H1 (cell line): ENCODE measurements at regions not wholly inside any gene's neighbourhood (a gene's known extent, or its start where the extent isn't known, plus 50 kb on each side); places are given as distances from the start of the nearest gene placed in this dataset.

Experiments used
- CTCF ChIA-PET: fragments of 300-600 bp; sonication (Branson Sonifier 250); formaldehyde crosslinking; loops from one replicate; lab custom pipeline; 2021; ENCODE audit not compliant: partially characterized antibody; lab: Charles Lee
- POLR2A ChIA-PET: fragments of 300-600 bp; sonication (Branson Sonifier 250); formaldehyde crosslinking; loops from one replicate; lab custom pipeline; 2021; ENCODE audit warnings: inconsistent platforms; ENCODE audit not compliant: partially characterized antibody; lab: Charles Lee
- DNase-seq, 2 experiments: peaks; one replicate each; pipeline versions ENCODE4 v3.0.0 to v3.0.0-alpha.2; 2010 to 2022; ENCODE audit warnings: low spot score in 2 of 2, low read depth in 1 of 2, mixed read lengths in 1 of 2
- FAIRE-seq: peaks from 2 replicates; lab custom pipeline; 2011; peaks lifted over from hg19 to GRCh38; lab: Jason Lieb, UNC
- H2AFZ ChIP-seq: 2 replicates; pipeline ENCODE4 v1.8.1; 2012; ENCODE audit warnings: low read length, inconsistent platforms
- H2AK5ac ChIP-seq: 2 replicates; pipeline ENCODE4 v1.6.1; 2013; ENCODE audit warnings: low read depth, low read length
- H2BK120ac ChIP-seq: replicated peaks from 2 replicates; pipeline ENCODE3; 2013; ENCODE audit warnings: low read depth, low read length, inconsistent platforms
- H2BK12ac ChIP-seq: 2 replicates; pipeline ENCODE4 v1.6.1; 2013; ENCODE audit warnings: low read depth, low read length
- H2BK15ac ChIP-seq: 2 replicates; pipeline ENCODE4 v1.6.1; 2013; ENCODE audit warnings: low read length
- H2BK20ac ChIP-seq: 2 replicates; pipeline ENCODE4 v1.6.1; 2013; ENCODE audit warnings: low read length
- H2BK5ac ChIP-seq: 2 replicates; pipeline ENCODE4 v1.6.1; 2013; ENCODE audit warnings: low read depth, low read length
- H3K14ac ChIP-seq: 2 replicates; pipeline ENCODE4 v1.6.1; 2013; ENCODE audit warnings: inconsistent platforms; ENCODE audit not compliant: insufficient read length
- H3K18ac ChIP-seq: 2 replicates; pipeline ENCODE4 v1.6.1; 2013; ENCODE audit warnings: low read length; ENCODE audit errors: extremely low read depth
- H3K23ac ChIP-seq: 2 replicates; pipeline ENCODE4 v1.6.1; 2013; ENCODE audit warnings: inconsistent platforms; ENCODE audit not compliant: insufficient read length
- H3K23me2 ChIP-seq: 2 replicates; pipeline ENCODE4 v1.6.1; 2013; ENCODE audit warnings: low read depth, low read length
- H3K27ac ChIP-seq: 2 replicates; pipeline ENCODE4 v1.6.1; 2011; ENCODE audit warnings: low read depth, low read length, inconsistent platforms
- H3K27me3 ChIP-seq, 4 experiments: replicated peaks in 1 of 4; 1 replicate in 1 of 4; 2 replicates in 3 of 4; pipeline versions ENCODE4 v1.6.1 to v1.8.1; 2011 to 2013; ENCODE audit warnings: low read length in 3 of 4, mild to moderate bottlenecking in 3 of 4, inconsistent platforms in 2 of 4, mixed read lengths in 2 of 4, moderate library complexity in 1 of 4; ENCODE audit not compliant: control insufficient read depth in 3 of 4, insufficient read depth in 3 of 4; ENCODE audit errors: extremely low read depth in 1 of 4
- H3K36me3 ChIP-seq, 4 experiments: 2 replicates each; pipeline versions ENCODE4 v1.6.1 to v1.8.1; 2011 to 2013; ENCODE audit warnings: mild to moderate bottlenecking in 4 of 4, low read length in 3 of 4, moderate library complexity in 2 of 4, control low read depth in 1 of 4, inconsistent platforms in 1 of 4; ENCODE audit not compliant: insufficient read depth in 4 of 4, control insufficient read depth in 2 of 4
- H3K4ac ChIP-seq: replicated peaks from 2 replicates; pipeline ENCODE3; 2013; ENCODE audit warnings: low read length, low read depth, mixed read lengths, inconsistent platforms; ENCODE audit not compliant: insufficient read length
- H3K4me1 ChIP-seq, 4 experiments: replicated peaks in 1 of 4; 1 replicate in 1 of 4; 2 replicates in 3 of 4; pipeline versions ENCODE4 v1.6.1 to v1.8.1; 2011 to 2013; ENCODE audit warnings: low read length in 3 of 4, inconsistent platforms in 2 of 4, mixed read lengths in 1 of 4; ENCODE audit not compliant: insufficient read depth in 4 of 4, control insufficient read depth in 3 of 4
- H3K4me2 ChIP-seq, 2 experiments: 2 replicates each; pipeline versions ENCODE4 v1.6.1 to v1.8.1; 2011 to 2013; ENCODE audit warnings: low read depth in 2 of 2, low read length in 2 of 2, control low read depth in 1 of 2, inconsistent platforms in 1 of 2, mild to moderate bottlenecking in 1 of 2; ENCODE audit not compliant: insufficient read depth in 1 of 2
- H3K4me3 ChIP-seq, 4 experiments: fragments of 200-600, 300-600 bp in 1 of 4; sonication (generic), shearing (Covaris generic), sonication (Bioruptor Twin) in 1 of 4; 2 replicates each; pipeline versions ENCODE4 v1.5.1 to v1.8.1; 2011 to 2016; ENCODE audit warnings: low read length in 4 of 4, low read depth in 3 of 4, control low read depth in 2 of 4, inconsistent platforms in 2 of 4, mild to moderate bottlenecking in 2 of 4, mixed read lengths in 1 of 4, moderate library complexity in 1 of 4; ENCODE audit not compliant: insufficient read depth in 2 of 4; ENCODE audit errors: extremely low read depth in 1 of 4
- H3K56ac ChIP-seq: replicated peaks from 2 replicates; pipeline ENCODE3; 2013; ENCODE audit warnings: low read depth, mild to moderate bottlenecking, mixed read lengths, low read length, inconsistent platforms; ENCODE audit not compliant: insufficient read length
- H3K79me1 ChIP-seq: 2 replicates; pipeline ENCODE4 v1.6.1; 2013; ENCODE audit warnings: low read depth, low read length, control low read depth
- H3K79me2 ChIP-seq, 2 experiments: 2 replicates each; pipeline versions ENCODE4 v1.6.1 to v1.8.1; 2012 to 2013; ENCODE audit warnings: low read length in 2 of 2, mild to moderate bottlenecking in 2 of 2, inconsistent platforms in 1 of 2; ENCODE audit not compliant: insufficient read depth in 2 of 2, control insufficient read depth in 1 of 2
- H3K9ac ChIP-seq, 4 experiments: replicated peaks in 1 of 4; 1 replicate in 1 of 4; 2 replicates in 3 of 4; pipeline versions ENCODE4 v1.6.1 to v1.8.1; 2011 to 2013; ENCODE audit warnings: low read depth in 3 of 4, low read length in 3 of 4, control low read depth in 2 of 4, mild to moderate bottlenecking in 2 of 4, moderate library complexity in 2 of 4, inconsistent platforms in 1 of 4; ENCODE audit errors: extremely low read depth in 1 of 4
- H3K9me3 ChIP-seq, 2 experiments: 2 replicates each; pipeline versions ENCODE4 v1.6.1 to v1.8.1; 2012 to 2013; ENCODE audit warnings: mild to moderate bottlenecking in 2 of 2, moderate library complexity in 2 of 2, control low read depth in 1 of 2, inconsistent platforms in 1 of 2, low read depth in 1 of 2, low read length in 1 of 2, mixed read lengths in 1 of 2; ENCODE audit not compliant: insufficient read depth in 2 of 2
- H4K20me1 ChIP-seq, 2 experiments: replicated peaks in 1 of 2; 2 replicates each; pipeline versions ENCODE3 to v1.8.1; 2011 to 2013; ENCODE audit warnings: inconsistent platforms in 2 of 2, low read length in 2 of 2, mild to moderate bottlenecking in 1 of 2; ENCODE audit not compliant: insufficient read depth in 2 of 2, control insufficient read depth in 1 of 2
- H4K5ac ChIP-seq: 2 replicates; pipeline ENCODE4 v1.6.1; 2013; ENCODE audit warnings: low read length, low read depth, mixed read lengths, inconsistent platforms; ENCODE audit not compliant: insufficient read length
- H4K8ac ChIP-seq: 2 replicates; pipeline ENCODE4 v1.8.0; 2013; ENCODE audit warnings: mild to moderate bottlenecking, moderate library complexity, low read length, inconsistent platforms; ENCODE audit not compliant: insufficient read depth; ENCODE audit errors: extremely low read depth
- H4K91ac ChIP-seq: replicated peaks from 2 replicates; pipeline ENCODE3; 2013; ENCODE audit warnings: low read length, mixed read lengths, inconsistent platforms; ENCODE audit not compliant: insufficient read length
- CHD1 ChIP-seq: IDR thresholded peaks from 2 replicates; pipeline ENCODE4 v1.6.1; 2012; ENCODE audit warnings: low read depth, low read length, improper control_type of control experiment
- CREB1 ChIP-seq: IDR thresholded peaks from 2 replicates; pipeline ENCODE4 v1.6.1; 2012; ENCODE audit warnings: inconsistent platforms
- CTCF ChIP-seq, 3 experiments: IDR thresholded peaks; 1 replicate in 2 of 3; 2 replicates in 1 of 3; pipeline versions ENCODE4 v1.5.1 to v1.6.1; 2011; ENCODE audit warnings: low read length in 3 of 3, mild to moderate bottlenecking in 3 of 3, inconsistent platforms in 2 of 3, low read depth in 1 of 3, moderate library complexity in 1 of 3; ENCODE audit not compliant: insufficient read depth in 1 of 3; ENCODE audit errors: control extremely low read depth in 1 of 3
- GABPA ChIP-seq: IDR thresholded peaks from 2 replicates; pipeline ENCODE4 v1.6.1; 2011; ENCODE audit warnings: mild to moderate bottlenecking, low read length, moderate library complexity, borderline replicate concordance; ENCODE audit not compliant: insufficient read depth
- HDAC2 ChIP-seq, 2 experiments: fragments of 300-600 bp in 1 of 2; sonication (generic) in 1 of 2; IDR thresholded peaks; 2 replicates each; pipeline ENCODE4 v1.6.1; 2011 to 2012; ENCODE audit warnings: low read depth in 2 of 2, low read length in 2 of 2, mild to moderate bottlenecking in 2 of 2, moderate library complexity in 2 of 2, borderline replicate concordance in 1 of 2, inconsistent platforms in 1 of 2
- HDAC6 ChIP-seq: IDR thresholded peaks from one replicate; pipeline ENCODE4 v1.7.1; 2012; ENCODE audit warnings: low read depth, mild to moderate bottlenecking, inconsistent platforms, low read length, moderate library complexity
- PHF8 ChIP-seq: fragments of 200-600 bp; sonication (generic); conservative IDR thresholded peaks from 2 replicates; pipeline ENCODE4 v1.7.1; 2012; ENCODE audit warnings: low read depth, mild to moderate bottlenecking, inconsistent platforms, low read length, moderate library complexity
- POLR2A ChIP-seq, 2 experiments: IDR thresholded peaks; 1 replicate in 1 of 2; 2 replicates in 1 of 2; pipeline ENCODE4 v1.6.1; 2011; ENCODE audit warnings: low read depth in 2 of 2, low read length in 2 of 2, mild to moderate bottlenecking in 2 of 2; ENCODE audit errors: control extremely low read depth in 1 of 2
- RNF2 ChIP-seq: fragments of 200-900, 300-1000 bp; sonication (generic); IDR thresholded peaks from 2 replicates; pipeline ENCODE4 v1.7.1; 2016; ENCODE audit warnings: borderline replicate concordance, low read depth, mild to moderate bottlenecking, antibody characterized with exemption, low read length; ENCODE audit not compliant: poor library complexity, severe bottlenecking; ENCODE audit errors: missing control alignments
- SIX5 ChIP-seq: IDR thresholded peaks from 2 replicates; pipeline ENCODE4 v1.6.1; 2011; ENCODE audit warnings: mild to moderate bottlenecking, low read depth, low read length
- YY1 ChIP-seq: IDR thresholded peaks from 2 replicates; pipeline ENCODE4 v1.6.1; 2011; ENCODE audit warnings: low read depth, mild to moderate bottlenecking, low read length
- WGBS, 2 experiments: shearing (Covaris generic) in 1 of 2; methylation state at CpG; one replicate each; pipeline versions ENCODE4 v1.1.6 to v1.1.7; 2013 to 2015; ENCODE audit warnings: low lambda C conversion rate in 2 of 2, mixed read lengths in 2 of 2, inconsistent platforms in 1 of 2, low coverage in 1 of 2, missing lambda C conversion rate in 1 of 2; ENCODE audit not compliant: insufficient replicate concordance in 2 of 2, insufficient coverage in 1 of 2, insufficient read length in 1 of 2; ENCODE audit errors: extremely low coverage in 1 of 2, missing lambda C conversion rate in 1 of 2; 5-methylcytosine and 5-hydroxymethylcytosine counted together

- ChIA-PET POLR2A (interaction anchor here (0.6 kb wide), 1 partner anchor 233 kb away, joined by 3 read pairs; no protein-coding TSS in a partner anchor), CTCF (interaction anchor here (0.6 to 1.2 kb wide), 4 partner anchors 11 to 585 kb away, joined by 3 to 4 read pairs (median 4); no protein-coding TSS in a partner anchor)
- H3K79me1 ChIP-seq = no peaks in the 10 kb centered on the region
- no peaks in the 10 kb centered on the region for H3K36me3 ChIP-seq
- no peak overlapping the region for H4K5ac ChIP-seq
- no peak for DNase-seq
- no peaks in the 10 kb centered on the region for H3K9me3 ChIP-seq
- no peak overlapping the region for H2BK120ac ChIP-seq
- no peak overlapping the region for H4K91ac ChIP-seq
- no peak overlapping the region for H3K4me3 ChIP-seq
- H3K4me2 ChIP-seq = no peak overlapping the region
- H2BK12ac ChIP-seq = no peak overlapping the region
- H2AK5ac ChIP-seq = no peak overlapping the region
- H2BK5ac ChIP-seq = no peak overlapping the region
- H3K23ac ChIP-seq = no peak overlapping the region
- no peaks in the 10 kb centered on the region for H3K4me1 ChIP-seq
- H3K4ac ChIP-seq = no peak overlapping the region
- WGBS, 2 experiments = 67% methylated on average over 4 of the region's 4 CpGs; no CpG with 5 or more reads in 1 of the 2 experiments
- no peak overlapping the region for H4K8ac ChIP-seq
- no peaks in the 10 kb centered on the region for H3K23me2 ChIP-seq
- no peak overlapping the region for H3K14ac ChIP-seq
- H2BK20ac ChIP-seq = no peak overlapping the region
- no peak overlapping the region for H3K18ac ChIP-seq
- no peak overlapping the region for H2BK15ac ChIP-seq
- no peak for FAIRE-seq
- H3K56ac ChIP-seq = no peak overlapping the region
- H3K27me3 ChIP-seq = peaks cover 0 to 1% (median 0%) of the 10 kb centered on the region in 4 experiments; a peak in 2 of 7 replicates
- no peak overlapping the region for H3K27ac ChIP-seq
- H2AFZ ChIP-seq = no peak overlapping the region
- H3K79me2 ChIP-seq = no peaks in the 10 kb centered on the region
- H4K20me1 ChIP-seq = no peaks in the 10 kb centered on the region
- no peak overlapping the region for H3K9ac ChIP-seq
- TF ChIP-seq RNF2 = no peak
- TF ChIP-seq HDAC6 = no peak
- no peak for TF ChIP-seq SIX5
- TF ChIP-seq GABPA = no peak
- no peak for TF ChIP-seq PHF8
- no peak for TF ChIP-seq CREB1
- TF ChIP-seq CHD1 = no peak
- TF ChIP-seq POLR2A (IDR thresholded peaks at IDR 0.05; ENCODE audit: control extremely low read depth in 1 of 2, low read depth in 2 of 2, low read length in 2 of 2) = no peak
- no peak for TF ChIP-seq CTCF (IDR thresholded peaks at IDR 0.05; ENCODE audit: control extremely low read depth in 1 of 3, insufficient read depth in 1 of 3, low read depth in 1 of 3, low read length in 3 of 3)
- TF ChIP-seq HDAC2 (IDR thresholded peaks at IDR 0.05; ENCODE audit: borderline replicate concordance in 1 of 2, low read depth in 2 of 2, low read length in 2 of 2) = no peak
- no peak for TF ChIP-seq YY1
These were observed 208.0 kb downstream of the ZNF365 start for GRCh38 chr10:62582101-62582705.
